Neural cell (in vitro differentiated cells): ENCODE measurements at regions not wholly inside any gene's neighbourhood (a gene's known extent, or its start where the extent isn't known, plus 50 kb on each side); places are given as distances from the start of the nearest gene placed in this dataset.

Source experiments
- H2AFZ ChIP-seq: fragments of 200-600, 300-800 bp; sonication (generic), shearing (Covaris generic); 2 replicates; pipeline ENCODE4 v1.6.0; 2014; ENCODE audit warnings: low read depth, mild to moderate bottlenecking, antibody characterized with exemption, low read length, moderate library complexity
- H3F3A ChIP-seq: fragments of 200-600 bp; shearing (Covaris generic); 2 replicates; pipeline ENCODE4 v1.6.1; 2016; ENCODE audit warnings: mild to moderate bottlenecking, moderate library complexity, mixed read lengths, antibody characterized with exemption, low read length; ENCODE audit not compliant: insufficient read depth, poor library complexity, severe bottlenecking
- H3K27ac ChIP-seq: fragments of 200-600, 300-800 bp; sonication (generic), shearing (Covaris generic); 2 replicates; pipeline ENCODE4 v1.5.1; 2014; ENCODE audit warnings: mild to moderate bottlenecking, low read length, moderate library complexity
- H3K27me3 ChIP-seq: fragments of 300-800, 200-600 bp; sonication (generic), shearing (Covaris generic); 2 replicates; pipeline ENCODE4 v1.6.0; 2014; ENCODE audit warnings: mild to moderate bottlenecking, low read depth, low read length, moderate library complexity; ENCODE audit not compliant: insufficient read depth
- H3K36me3 ChIP-seq: fragments of 300-800, 200-600 bp; sonication (generic), shearing (Covaris generic); 2 replicates; pipeline ENCODE4 v1.5.1; 2014; ENCODE audit warnings: mild to moderate bottlenecking, antibody characterized with exemption, low read length, moderate library complexity; ENCODE audit not compliant: insufficient read depth
- H3K4me2 ChIP-seq: fragments of 300-800, 200-600 bp; sonication (generic), shearing (Covaris generic); 2 replicates; pipeline ENCODE4 v1.6.0; 2014; ENCODE audit warnings: mild to moderate bottlenecking, low read length
- H3K4me3 ChIP-seq: fragments of 300-800, 200-600 bp; sonication (generic), shearing (Covaris generic); 2 replicates; pipeline ENCODE4 v1.5.1; 2014; ENCODE audit warnings: mild to moderate bottlenecking, low read length, moderate library complexity
- H3K79me2 ChIP-seq: fragments of 200-600 bp; shearing (Covaris generic); replicated peaks from 2 replicates; pipeline ENCODE4 v1.6.0; 2014; ENCODE audit warnings: mild to moderate bottlenecking, low read length, moderate library complexity; ENCODE audit not compliant: insufficient read depth
- H3K9ac ChIP-seq: fragments of 300-800, 200-600 bp; sonication (generic), shearing (Covaris generic); 2 replicates; pipeline ENCODE4 v1.6.1; 2016; ENCODE audit warnings: mild to moderate bottlenecking, low read length, mixed read lengths
- H3K9me2 ChIP-seq: fragments of 200-600 bp; shearing (Covaris generic); 2 replicates; pipeline ENCODE4 v1.6.1; 2016; ENCODE audit warnings: mild to moderate bottlenecking, low read length, mixed read lengths; ENCODE audit not compliant: insufficient read depth
- H3K9me3 ChIP-seq: fragments of 200-600, 300-800 bp; sonication (generic), shearing (Covaris generic); 2 replicates; pipeline ENCODE4 v1.6.1; 2016; ENCODE audit warnings: mild to moderate bottlenecking, mixed run types, low read length, moderate library complexity, mixed read lengths
- H4K20me1 ChIP-seq: fragments of 200-600 bp; shearing (Covaris generic); 2 replicates; pipeline ENCODE4 v1.6.1; 2016; ENCODE audit warnings: mild to moderate bottlenecking, mixed run types; ENCODE audit not compliant: insufficient read depth
- CTCF ChIP-seq: fragments of 450-650 bp; IDR thresholded peaks from 2 replicates; pipeline ENCODE4 v1.5.1; 2014; ENCODE audit warnings: antibody characterized with exemption, mild to moderate bottlenecking, moderate library complexity; ENCODE audit not compliant: poor library complexity, severe bottlenecking
- EP300 ChIP-seq: fragments of 450-650 bp; conservative IDR thresholded peaks from 2 replicates; pipeline ENCODE4 v1.6.1; 2014; ENCODE audit warnings: antibody characterized with exemption, mild to moderate bottlenecking, moderate library complexity; ENCODE audit not compliant: poor library complexity, severe bottlenecking
- EZH2 ChIP-seq: fragments of 200-600, 300-800 bp; shearing (Covaris generic), sonication (generic); IDR thresholded peaks from 2 replicates; pipeline ENCODE4 v1.6.1; 2014; ENCODE audit warnings: antibody characterized with exemption, low read length, borderline replicate concordance, mild to moderate bottlenecking; ENCODE audit not compliant: insufficient read depth, poor library complexity, severe bottlenecking
- MXI1 ChIP-seq: fragments of 450-650 bp; conservative IDR thresholded peaks from 2 replicates; pipeline ENCODE4 v1.6.1; 2014; ENCODE audit warnings: antibody characterized with exemption, mild to moderate bottlenecking; ENCODE audit not compliant: poor library complexity, severe bottlenecking
- POLR2AphosphoS5 ChIP-seq: IDR thresholded peaks from 2 replicates; pipeline ENCODE4 v1.6.1; 2012
- RAD21 ChIP-seq: fragments of 450-650 bp; conservative IDR thresholded peaks from 2 replicates; pipeline ENCODE4 v1.6.1; 2014; ENCODE audit warnings: antibody characterized with exemption, mild to moderate bottlenecking, moderate library complexity
- REST ChIP-seq: IDR thresholded peaks from 2 replicates; pipeline ENCODE4 v1.6.1; 2012; ENCODE audit warnings: borderline replicate concordance
- SMC3 ChIP-seq: fragments of 450-650 bp; conservative IDR thresholded peaks from 2 replicates; pipeline ENCODE4 v1.6.1; 2014; ENCODE audit warnings: antibody characterized with exemption, mild to moderate bottlenecking, moderate library complexity; ENCODE audit not compliant: poor library complexity
- TAF1 ChIP-seq: IDR thresholded peaks from 2 replicates; pipeline ENCODE4 v1.6.1; 2012; ENCODE audit warnings: low read depth

GRCh38 chr1:95770581-95770980 is 536.6 kb downstream of the RWDD3 start:
- Histone ChIP-seq H3K27ac (no peak overlapping the region), H3F3A (no peaks in the 10 kb centered on the region), H3K27me3 (no peaks in the 10 kb centered on the region), H3K4me2 (no peak overlapping the region), H3K9ac (no peak overlapping the region), H4K20me1 (no peaks in the 10 kb centered on the region), H3K79me2 (no peaks in the 10 kb centered on the region), H3K36me3 (no peaks in the 10 kb centered on the region), H2AFZ (no peak overlapping the region), H3K9me2 (no peaks in the 10 kb centered on the region), H3K4me3 (no peak overlapping the region), H3K9me3 (no peaks in the 10 kb centered on the region)
- TF ChIP-seq EP300 (no peak), CTCF (no peak), SMC3 (no peak), REST (no peak), EZH2 (no peak), POLR2AphosphoS5 (no peak), MXI1 (no peak), TAF1 (no peak), RAD21 (no peak)

- H4K20me1 ChIP-seq, result no peaks in the 10 kb centered on the region
- no peak overlapping the region for H3K9ac ChIP-seq
- H3K9me2 ChIP-seq, result no peaks in the 10 kb centered on the region
- H3K9me3 ChIP-seq, result no peaks in the 10 kb centered on the region
- no peak overlapping the region for H3K4me2 ChIP-seq
- no peaks in the 10 kb centered on the region for H3K27me3 ChIP-seq
- H3F3A ChIP-seq, result no peaks in the 10 kb centered on the region
- H3K36me3 ChIP-seq, result no peaks in the 10 kb centered on the region
- no peaks in the 10 kb centered on the region for H3K79me2 ChIP-seq
- no peak overlapping the region for H3K4me3 ChIP-seq
- H2AFZ ChIP-seq, result no peak overlapping the region
- H3K27ac ChIP-seq, result no peak overlapping the region
- no peak for TF ChIP-seq MXI1
- TF ChIP-seq POLR2AphosphoS5, result no peak
- no peak for TF ChIP-seq REST
Measured at GRCh38 chr1:95778217-95778616, 544.2 kb downstream of the RWDD3 start.
